Endothelial cell of umbilical vein (primary cell): ENCODE measurements at regions not wholly inside any gene's neighbourhood (a gene's known extent, or its start where the extent isn't known, plus 50 kb on each side); places are given as distances from the start of the nearest gene placed in this dataset.

Experiments used
- CTCF ChIP-seq, 2 donors: IDR thresholded peaks; 1 replicate in 1 of 2; 2 replicates in 1 of 2; pipeline ENCODE4 v1.5.1; 2011; ENCODE audit warnings: low read length in 2 of 2, mild to moderate bottlenecking in 2 of 2, moderate library complexity in 2 of 2, control low read depth in 1 of 2, inconsistent platforms in 1 of 2, low read depth in 1 of 2; ENCODE audit not compliant: insufficient read depth in 1 of 2; ENCODE audit errors: extremely low read depth in 1 of 2
- EZH2 ChIP-seq: IDR thresholded peaks from 2 replicates; pipeline ENCODE4 v1.6.1; 2012; ENCODE audit warnings: borderline replicate concordance, low read depth, mild to moderate bottlenecking, moderate library complexity, low read length, inconsistent platforms; ENCODE audit not compliant: severe bottlenecking
- GATA2 ChIP-seq: IDR thresholded peaks from 2 replicates; pipeline ENCODE4 v1.7.0; 2011; ENCODE audit warnings: low read depth, mild to moderate bottlenecking, moderate library complexity, mixed read lengths, low read length; ENCODE audit not compliant: insufficient read length, insufficient read depth
- JUN ChIP-seq: IDR thresholded peaks from 2 replicates; pipeline ENCODE4 v1.6.1; 2011; ENCODE audit warnings: borderline replicate concordance, low read depth; ENCODE audit not compliant: insufficient read length, insufficient read depth
- MAX ChIP-seq: IDR thresholded peaks from 2 replicates; pipeline ENCODE4 v1.6.1; 2011; ENCODE audit not compliant: insufficient read depth, insufficient read length
- MYC ChIP-seq: IDR thresholded peaks from one replicate; pipeline ENCODE4 v1.6.1; 2011; ENCODE audit warnings: mild to moderate bottlenecking, low read depth, low read length
- POLR2A ChIP-seq: IDR thresholded peaks from 2 replicates; pipeline ENCODE4 v1.6.1; 2012; ENCODE audit warnings: low read depth, mild to moderate bottlenecking, control low read depth, low read length
- POLR2AphosphoS5 ChIP-seq: IDR thresholded peaks from 2 replicates; pipeline ENCODE4 v1.6.1; 2012; ENCODE audit warnings: low read depth, mild to moderate bottlenecking, control low read depth, low read length, moderate library complexity; ENCODE audit not compliant: insufficient read depth

- TF ChIP-seq MAX, result no peak
- no peak for TF ChIP-seq CTCF (IDR thresholded peaks at IDR 0.05; ENCODE audit: extremely low read depth in 1 of 2, insufficient read depth in 1 of 2, low read depth in 1 of 2, low read length in 2 of 2)
- TF ChIP-seq JUN, result no peak
- no peak for TF ChIP-seq POLR2A
- no peak for TF ChIP-seq EZH2
- TF ChIP-seq GATA2, result no peak
- no peak for TF ChIP-seq MYC
- TF ChIP-seq POLR2AphosphoS5, result no peak
These were observed 145.2 kb upstream of the FOXD4L5 start for GRCh38 chr9:65430221-65430620.
